ENCODE measurements at regions not wholly inside any gene's neighbourhood (a gene's known extent, or its start where the extent isn't known, plus 50 kb on each side); places are given as distances from the start of the nearest gene placed in this dataset.
"Not testable (repeated sequence)": the region's sequence is repeated elsewhere in the genome, so short reads cannot be mapped to it uniquely, and the experiment has no call there.

DNA sequence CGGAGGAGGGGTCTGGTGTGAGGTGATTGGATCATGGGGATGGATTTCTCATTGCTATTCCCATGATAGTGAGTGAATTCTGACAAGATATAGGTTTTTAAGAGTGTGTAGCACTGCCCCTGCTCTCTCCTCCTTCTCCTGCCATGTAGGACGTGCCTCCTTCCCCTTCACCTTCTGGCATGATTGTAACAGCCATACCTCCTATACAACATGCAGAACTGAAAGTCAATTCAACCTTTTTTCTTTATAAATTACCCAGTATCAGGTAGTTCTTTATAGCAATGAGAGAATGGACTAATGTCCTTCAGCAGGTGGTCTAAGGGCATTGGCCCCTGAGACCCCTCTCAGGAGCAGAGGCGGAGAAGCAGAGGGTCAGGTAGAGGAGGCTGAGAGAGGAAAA lies 168.7 kb upstream of the ETV3 start:
- no peak overlapping the region for H3K27ac ChIP-seq (ENCODE audit: low read length)
- ATAC-seq (no peak), DNase-seq (no peak)
- H3K4me3 ChIP-seq (ENCODE audit: low read length): no peak overlapping the region
- no peaks in the 10 kb centered on the region for H3K27me3 ChIP-seq (ENCODE audit: control insufficient read depth, insufficient read depth)
- 57% methylated on average over 3 of the region's 3 CpGs for WGBS
- no peaks in the 10 kb centered on the region for H3K4me1 ChIP-seq (ENCODE audit: control insufficient read depth, insufficient read depth, low read length)
- intact Hi-C loops (cut with DNase I): loop anchor here in 1 of 4 donors (5.0 kb wide), 1 partner anchor 180 kb away; no protein-coding TSS in a partner anchor
- no peaks in the 10 kb centered on the region for H3K9me3 ChIP-seq (ENCODE audit: control insufficient read depth, low read length)

DNA sequence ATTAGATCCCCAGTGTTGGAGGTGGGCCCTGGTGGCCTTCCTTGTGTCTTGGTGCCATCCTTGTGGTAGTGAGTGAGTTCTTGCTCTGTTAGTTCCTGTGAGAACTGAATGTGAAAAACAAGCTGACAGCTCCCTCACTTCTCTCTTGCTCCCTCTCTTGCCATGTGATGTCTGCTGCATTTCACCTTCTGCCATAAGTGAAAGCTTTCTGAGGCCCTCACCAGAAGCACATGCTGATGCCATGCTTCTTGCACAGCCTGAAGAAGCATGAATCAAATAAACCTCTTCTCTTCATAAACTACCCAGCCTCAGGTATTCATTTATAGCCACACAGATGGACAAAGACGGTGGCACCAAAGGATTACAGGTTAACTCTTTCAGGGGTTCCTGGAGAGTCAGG lies 166.1 kb upstream of the ETV3 start:
- H3K4me1 ChIP-seq (ENCODE audit: control insufficient read depth, insufficient read depth, low read length): no peaks in the 10 kb centered on the region
- intact Hi-C loops (cut with DNase I): no loop called here
- DNase-seq (no peak), ATAC-seq (no peak)
- H3K27ac ChIP-seq (ENCODE audit: low read length): no peak overlapping the region
- no peak overlapping the region for H3K4me3 ChIP-seq (ENCODE audit: low read length)
- H3K27me3 ChIP-seq (ENCODE audit: control insufficient read depth, insufficient read depth): no peaks in the 10 kb centered on the region
- 0% methylated on average over 1 of the region's 1 CpG for WGBS
- no peaks in the 10 kb centered on the region for H3K9me3 ChIP-seq (ENCODE audit: control insufficient read depth, low read length)

GRCh38 chr1:157302724-157303123 lies 164.5 kb upstream of the ETV3 start:
- WGBS: 75% methylated on average over 4 of the region's 4 CpGs
- Histone ChIP-seq H3K27ac (ENCODE audit: low read length) (no peak overlapping the region), H3K9me3 (ENCODE audit: control insufficient read depth, low read length) (no peaks in the 10 kb centered on the region), H3K4me3 (ENCODE audit: low read length) (no peak overlapping the region), H3K27me3 (ENCODE audit: control insufficient read depth, insufficient read depth) (no peaks in the 10 kb centered on the region), H3K4me1 (ENCODE audit: control insufficient read depth, insufficient read depth, low read length) (no peaks in the 10 kb centered on the region)
- DNase-seq (no peak), ATAC-seq (no peak)
- intact Hi-C loops (cut with DNase I): no loop called here

DNA sequence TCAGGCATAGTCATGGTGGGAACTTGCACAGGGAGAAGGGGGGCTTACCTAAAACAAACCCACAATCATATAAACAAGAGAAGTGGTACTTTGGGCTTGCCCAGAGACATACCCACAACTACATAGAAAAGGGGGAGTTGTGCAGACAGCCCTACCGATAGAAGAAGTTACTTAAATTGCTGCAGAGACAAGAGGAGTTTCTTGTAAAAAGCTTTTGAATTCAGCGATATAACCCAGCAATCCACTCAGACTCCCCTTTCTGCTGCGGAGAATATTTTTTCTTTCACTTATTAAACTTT lies 164.0 kb upstream of the ETV3 start:
- Histone ChIP-seq H3K27me3 (ENCODE audit: control insufficient read depth, insufficient read depth) (no peaks in the 10 kb centered on the region), H3K4me3 (ENCODE audit: low read length) (no peak overlapping the region), H3K4me1 (ENCODE audit: control insufficient read depth, insufficient read depth, low read length) (no peaks in the 10 kb centered on the region), H3K27ac (ENCODE audit: low read length) (no peak overlapping the region), H3K9me3 (ENCODE audit: control insufficient read depth, low read length) (no peaks in the 10 kb centered on the region)
- 90% methylated on average over 3 of the region's 3 CpGs for WGBS
- ATAC-seq (no peak), DNase-seq (no peak)
- intact Hi-C loops (cut with DNase I): no loop called here

DNA sequence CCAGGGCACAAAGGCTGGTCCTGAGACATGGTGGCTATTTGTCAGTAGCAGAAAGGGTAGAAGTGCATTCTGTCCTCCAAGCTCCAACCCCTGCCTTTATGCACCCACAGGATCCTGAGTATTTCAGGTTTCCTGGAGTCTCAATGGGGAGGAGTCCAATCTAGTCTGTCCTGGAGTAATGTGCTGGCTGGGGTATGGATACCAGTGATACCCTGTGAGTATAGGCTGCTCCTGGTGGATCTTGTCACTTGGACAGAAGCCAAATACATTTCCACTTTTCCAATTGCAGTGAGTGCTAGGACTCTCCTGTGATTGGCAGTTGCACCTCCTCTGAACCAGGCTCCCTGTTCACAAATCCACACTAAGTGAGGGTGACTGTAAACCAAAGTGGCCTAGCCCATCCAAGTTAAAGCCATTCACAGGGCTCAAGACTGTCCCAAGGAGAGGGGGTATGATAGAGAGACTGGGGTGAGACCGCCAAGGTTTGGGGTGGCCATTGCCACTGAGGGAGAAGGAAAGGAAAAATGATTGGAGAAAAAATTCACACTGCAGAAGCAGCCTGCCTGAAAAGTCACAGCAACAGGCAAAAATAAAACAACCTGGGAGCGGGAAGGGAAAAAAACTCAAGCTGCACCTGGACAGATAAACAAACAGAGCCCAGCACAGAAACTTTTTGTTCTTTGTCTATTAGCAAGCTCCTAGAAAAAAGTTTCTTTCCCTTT lies 163.4 kb upstream of the ETV3 start:
- ATAC-seq: no peak

GRCh38 chr1:157294387-157295145 lies 156.4 kb upstream of the ETV3 start:
- H3K9me3 ChIP-seq (ENCODE audit: control insufficient read depth, low read length); ATAC-seq; intact Hi-C loops (cut with DNase I); H3K27ac ChIP-seq (ENCODE audit: low read length); H3K27me3 ChIP-seq (ENCODE audit: control insufficient read depth, insufficient read depth); H3K4me3 ChIP-seq (ENCODE audit: low read length); H3K4me1 ChIP-seq (ENCODE audit: control insufficient read depth, insufficient read depth, low read length); DNase-seq: not testable (repeated sequence)
- 87% methylated on average over 10 of the region's 10 CpGs for WGBS

More for the DNA sequence above, 163.4 kb upstream of the ETV3 start:
- no peaks in the 10 kb centered on the region for H3K4me1 ChIP-seq (ENCODE audit: control insufficient read depth, insufficient read depth, low read length)
- H3K4me3 ChIP-seq (ENCODE audit: low read length): no peak overlapping the region
- H3K9me3 ChIP-seq (ENCODE audit: control insufficient read depth, low read length): no peaks in the 10 kb centered on the region
- 81% methylated on average over 2 of the region's 2 CpGs for WGBS
- no peak overlapping the region for H3K27ac ChIP-seq (ENCODE audit: low read length)
- H3K27me3 ChIP-seq (ENCODE audit: control insufficient read depth, insufficient read depth): no peaks in the 10 kb centered on the region
- DNase-seq: no peak
- intact Hi-C loops (cut with DNase I): no loop called here

DNA sequence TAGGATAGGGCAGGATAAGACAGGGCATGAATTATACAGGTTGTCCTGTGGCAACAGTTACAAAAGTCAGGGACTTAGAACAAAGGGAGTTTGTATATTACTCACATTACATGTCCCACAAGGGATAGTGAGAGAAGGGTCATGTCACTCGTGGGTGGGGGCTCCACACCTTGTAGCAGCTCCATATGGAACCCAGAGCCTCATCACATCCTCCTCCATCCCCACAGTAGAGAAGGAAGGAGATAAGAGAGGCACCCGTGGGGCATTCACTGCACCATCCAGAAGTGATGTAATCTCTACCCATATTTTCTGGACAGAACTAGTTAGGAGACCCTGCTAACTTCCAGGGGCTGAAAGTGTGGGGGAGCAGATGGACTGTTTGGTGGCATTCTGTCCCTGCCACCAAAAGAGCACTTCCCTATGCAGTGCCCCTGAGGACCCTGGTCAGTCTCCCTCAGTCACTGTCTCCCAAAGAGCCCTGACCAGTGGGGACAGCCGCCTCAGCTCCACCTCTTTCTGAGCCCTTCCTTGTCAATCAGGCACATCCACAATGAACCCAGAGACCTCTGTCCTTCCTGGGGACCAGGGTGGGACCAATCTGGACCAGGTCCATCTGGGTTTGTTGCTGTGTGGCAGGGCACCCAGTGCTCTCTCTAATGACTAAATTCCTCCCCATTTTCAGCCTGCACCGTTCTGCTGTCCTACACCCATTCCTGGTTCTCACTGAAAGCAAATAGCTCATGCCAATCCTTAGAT lies 154.8 kb upstream of the ETV3 start:
- 59% methylated on average over 4 of the region's 4 CpGs for WGBS
- DNase-seq: no peak
- intact Hi-C loops (cut with DNase I): no loop called here
- H3K27ac ChIP-seq (ENCODE audit: low read length): no peak overlapping the region
- no peaks in the 10 kb centered on the region for H3K4me1 ChIP-seq (ENCODE audit: control insufficient read depth, insufficient read depth, low read length)
- H3K9me3 ChIP-seq (ENCODE audit: control insufficient read depth, low read length): no peaks in the 10 kb centered on the region
- no peak overlapping the region for H3K4me3 ChIP-seq (ENCODE audit: low read length)
- ATAC-seq: no peak
- H3K27me3 ChIP-seq (ENCODE audit: control insufficient read depth, insufficient read depth): no peaks in the 10 kb centered on the region

DNA sequence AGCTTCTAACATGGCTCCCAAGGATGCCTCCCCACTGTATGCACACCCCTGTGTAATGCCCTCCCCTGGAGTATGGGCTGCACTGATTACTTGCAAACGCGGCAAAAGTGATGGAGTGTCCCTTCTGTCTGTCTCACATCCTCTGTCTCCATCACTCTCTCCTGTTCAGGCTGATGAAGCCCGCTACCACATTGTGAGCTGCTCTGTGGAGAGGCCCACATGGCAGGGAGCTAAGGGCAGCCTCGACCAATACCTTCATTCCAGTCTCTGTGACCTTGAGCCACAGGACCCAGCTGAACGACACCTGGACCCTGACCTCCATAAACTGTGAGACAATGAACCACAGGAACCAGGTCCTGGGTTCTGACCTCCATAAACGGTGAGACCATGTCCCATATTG lies 154.1 kb upstream of the ETV3 start:
- Histone ChIP-seq H3K4me1 (ENCODE audit: control insufficient read depth, insufficient read depth, low read length) (no peaks in the 10 kb centered on the region), H3K27me3 (ENCODE audit: control insufficient read depth, insufficient read depth) (no peaks in the 10 kb centered on the region), H3K4me3 (ENCODE audit: low read length) (no peak overlapping the region), H3K9me3 (ENCODE audit: control insufficient read depth, low read length) (no peaks in the 10 kb centered on the region), H3K27ac (ENCODE audit: low read length) (no peak overlapping the region)
- intact Hi-C loops (cut with DNase I): no loop called here
- 80% methylated on average over 6 of the region's 6 CpGs for WGBS
- no peak for ATAC-seq
- no peak for DNase-seq

DNA sequence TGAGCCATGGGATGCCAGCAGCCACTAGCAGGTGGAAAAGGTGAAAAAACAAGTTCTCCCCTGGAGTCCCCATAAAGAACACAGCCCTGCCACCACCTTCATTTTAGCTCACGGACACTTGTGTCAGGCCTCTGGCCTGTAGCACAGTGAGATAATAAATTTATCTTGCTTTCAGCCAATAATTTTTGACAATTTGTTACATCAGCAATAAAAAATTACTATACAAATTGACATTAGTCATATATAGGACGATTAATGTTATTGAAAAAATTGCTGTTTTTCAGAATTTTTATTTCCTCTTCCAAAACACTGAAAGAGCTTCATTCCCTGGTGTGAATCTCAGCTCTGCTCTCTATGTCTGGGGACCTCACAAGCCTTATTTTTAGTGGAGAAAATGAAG lies 152.9 kb upstream of the ETV3 start:
- intact Hi-C loops (cut with DNase I): no loop called here
- WGBS: 50% methylated on average over 2 of the region's 2 CpGs
- Histone ChIP-seq H3K4me1 (ENCODE audit: control insufficient read depth, insufficient read depth, low read length) (no peaks in the 10 kb centered on the region), H3K27me3 (ENCODE audit: control insufficient read depth, insufficient read depth) (no peaks in the 10 kb centered on the region), H3K4me3 (ENCODE audit: low read length) (no peak overlapping the region), H3K27ac (ENCODE audit: low read length) (no peak overlapping the region), H3K9me3 (ENCODE audit: control insufficient read depth, low read length) (no peaks in the 10 kb centered on the region)
- ATAC-seq (no peak), DNase-seq (no peak)

GRCh38 chr1:157289424-157290105 lies 151.4 kb upstream of the ETV3 start:
- WGBS: 70% methylated on average over 7 of the region's 7 CpGs
- no peak overlapping the region for H3K4me3 ChIP-seq (ENCODE audit: low read length)
- H3K9me3 ChIP-seq (ENCODE audit: control insufficient read depth, low read length): no peaks in the 10 kb centered on the region
- H3K4me1 ChIP-seq (ENCODE audit: control insufficient read depth, insufficient read depth, low read length): no peaks in the 10 kb centered on the region
- no peaks in the 10 kb centered on the region for H3K27me3 ChIP-seq (ENCODE audit: control insufficient read depth, insufficient read depth)
- DNase-seq (no peak), ATAC-seq (no peak)
- H3K27ac ChIP-seq (ENCODE audit: low read length): no peak overlapping the region
- intact Hi-C loops (cut with DNase I): no loop called here

DNA sequence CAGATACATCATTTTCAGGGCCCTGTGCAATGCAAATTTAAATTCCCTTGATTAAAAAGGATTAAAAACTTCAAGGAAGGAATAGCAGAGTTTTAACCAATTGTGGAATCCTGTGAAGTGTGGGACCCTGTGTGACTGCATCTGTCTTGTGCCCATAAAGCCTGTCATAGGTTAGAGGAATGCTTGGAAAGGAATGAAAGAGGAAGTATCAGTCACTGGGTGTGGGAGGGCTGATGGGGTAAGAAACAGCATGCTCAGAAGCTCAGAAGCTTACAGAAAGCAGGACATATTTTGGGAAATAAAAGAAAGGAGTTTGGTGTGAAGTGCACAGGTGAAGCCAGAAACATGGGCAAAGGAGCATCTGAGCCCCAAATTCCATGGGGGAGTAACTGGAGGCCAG lies 150.8 kb upstream of the ETV3 start:
- intact Hi-C loops (cut with DNase I): no loop called here
- no peak for ATAC-seq
- Histone ChIP-seq H3K4me1 (ENCODE audit: control insufficient read depth, insufficient read depth, low read length) (no peaks in the 10 kb centered on the region), H3K27ac (ENCODE audit: low read length) (no peak overlapping the region), H3K27me3 (ENCODE audit: control insufficient read depth, insufficient read depth) (no peaks in the 10 kb centered on the region), H3K4me3 (ENCODE audit: low read length) (no peak overlapping the region), H3K9me3 (ENCODE audit: control insufficient read depth, low read length) (no peaks in the 10 kb centered on the region)
- no peak for DNase-seq
